ENCODE measurements at regions not wholly inside any gene's neighbourhood (a gene's known extent, or its start where the extent isn't known, plus 50 kb on each side); places are given as distances from the start of the nearest gene placed in this dataset.

DNA sequence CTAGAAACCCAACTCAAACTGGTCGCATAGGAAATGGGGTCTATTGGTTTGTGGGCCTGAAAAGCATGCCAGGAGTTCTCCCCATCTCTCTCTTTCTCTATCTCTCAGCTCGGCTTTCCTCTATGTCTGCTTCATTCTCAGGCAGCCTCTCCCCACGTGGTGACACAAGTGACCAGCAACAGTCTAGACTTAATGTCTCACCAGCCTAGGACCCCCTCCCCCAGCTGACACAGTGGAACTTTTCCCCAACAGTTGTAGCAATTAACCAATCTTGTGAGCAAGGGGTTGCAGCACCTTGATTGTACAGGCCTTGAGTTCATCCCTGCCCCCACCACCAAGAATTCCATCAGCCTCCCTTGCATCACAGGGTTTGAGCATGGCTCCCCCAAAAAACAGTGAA, 159.8 kb upstream of the KIT start:
- TF ChIP-seq CTCF (IDR thresholded peaks at IDR 0.05), result no peak
- WGBS, 2 donors, result 55 to 65% methylated on average over 3 of the region's 3 CpGs
- no peak overlapping the region for H3K27ac ChIP-seq

GRCh38 chr4:54498661-54499111, 159.1 kb upstream of the KIT start:
- Histone ChIP-seq H3K4me3 (no peak overlapping the region), H3K36me3 (no peaks in the 10 kb centered on the region), H3K9me3 (no peaks in the 10 kb centered on the region), H3K27me3 (no peaks in the 10 kb centered on the region), H3K4me1 (no peaks in the 10 kb centered on the region), H3K27ac (no peak overlapping the region)
- ATAC-seq (peak in 1 of 8 donors; percentile 35), DNase-seq (no peak)
- TF ChIP-seq CTCF (IDR thresholded peaks at IDR 0.05), result no peak
- 19 to 31% methylated on average over 1 of the region's 1 CpG for WGBS, 2 donors
- intact Hi-C loops (cut with DNase I), result no loop called here

More for the DNA sequence above, 159.8 kb upstream of the KIT start:
- ATAC-seq (no peak), DNase-seq (no peak)
- no peak overlapping the region for H3K4me3 ChIP-seq
- H3K9me3 ChIP-seq, result no peaks in the 10 kb centered on the region
- H3K36me3 ChIP-seq, result no peaks in the 10 kb centered on the region
- H3K4me1 ChIP-seq, result no peaks in the 10 kb centered on the region
- intact Hi-C loops (cut with DNase I), result no loop called here
- no peaks in the 10 kb centered on the region for H3K27me3 ChIP-seq

GRCh38 chr4:54499308-54500074, 158.3 kb upstream of the KIT start:
- ATAC-seq (no peak), DNase-seq (no peak)
- no peaks in the 10 kb centered on the region for H3K4me1 ChIP-seq
- no peaks in the 10 kb centered on the region for H3K36me3 ChIP-seq
- peaks cover 0 to 6% (median 0%) of the 10 kb centered on the region in 11 donors for H3K9me3 ChIP-seq
- TF ChIP-seq CTCF (IDR thresholded peaks at IDR 0.05), result no peak
- no peaks in the 10 kb centered on the region for H3K27me3 ChIP-seq
- 65 to 72% methylated on average over 7 of the region's 7 CpGs for WGBS, 2 donors
- H3K4me3 ChIP-seq, result no peak overlapping the region
- intact Hi-C loops (cut with DNase I), result no loop called here
- no peak overlapping the region for H3K27ac ChIP-seq

DNA sequence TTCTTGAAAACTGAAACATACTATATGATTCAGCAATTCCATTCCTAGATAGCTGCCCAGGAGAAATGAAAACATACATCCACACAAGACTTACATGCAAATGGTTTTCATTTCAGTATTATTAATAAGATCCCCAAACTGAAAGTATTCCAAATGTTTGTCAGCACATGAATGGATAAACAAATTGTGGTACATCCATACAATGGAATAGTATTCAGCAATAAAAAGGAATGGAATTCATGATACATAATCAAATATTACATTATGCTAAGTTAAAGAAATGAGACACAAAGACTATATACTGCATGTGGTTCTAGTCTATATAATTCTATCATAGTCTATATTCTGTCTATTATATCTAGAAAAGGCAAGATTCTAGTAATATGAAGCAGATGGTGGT, 152.4 kb upstream of the KIT start:
- H3K4me3 ChIP-seq, result no peak overlapping the region
- H3K27ac ChIP-seq, result no peak overlapping the region
- no peaks in the 10 kb centered on the region for H3K4me1 ChIP-seq
- peaks cover 0 to 23% (median 10%) of the 10 kb centered on the region in 11 donors for H3K9me3 ChIP-seq
- no peaks in the 10 kb centered on the region for H3K27me3 ChIP-seq
- H3K36me3 ChIP-seq, result no peaks in the 10 kb centered on the region
- ATAC-seq (no peak), DNase-seq (no peak)
- intact Hi-C loops (cut with DNase I), result no loop called here
- TF ChIP-seq CTCF (IDR thresholded peaks at IDR 0.05), result no peak
